ENCODE measurements at regions not wholly inside any gene's neighbourhood (a gene's known extent, or its start where the extent isn't known, plus 50 kb on each side); places are given as distances from the start of the nearest gene placed in this dataset.

DNA sequence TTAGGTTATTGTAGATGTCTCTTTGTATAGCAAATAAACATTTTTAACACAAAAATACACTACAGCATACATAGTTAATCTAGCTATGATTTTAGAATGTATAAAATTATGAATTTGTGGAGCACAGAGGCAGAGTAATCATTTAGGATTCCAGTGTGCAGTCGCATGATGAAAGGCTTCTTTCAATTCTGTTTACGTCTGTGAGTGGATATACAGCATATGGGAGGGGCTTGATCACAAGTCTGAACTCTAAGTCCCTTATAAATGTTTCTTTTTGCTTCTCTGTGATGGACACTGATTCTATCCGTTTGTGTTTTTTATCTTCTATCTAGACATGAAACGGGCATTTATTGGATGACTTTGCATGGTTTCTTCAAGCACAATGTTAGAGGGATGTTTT lies 1239.6 kb upstream of the AGA start:
- TF ChIP-seq, protein P1, sequence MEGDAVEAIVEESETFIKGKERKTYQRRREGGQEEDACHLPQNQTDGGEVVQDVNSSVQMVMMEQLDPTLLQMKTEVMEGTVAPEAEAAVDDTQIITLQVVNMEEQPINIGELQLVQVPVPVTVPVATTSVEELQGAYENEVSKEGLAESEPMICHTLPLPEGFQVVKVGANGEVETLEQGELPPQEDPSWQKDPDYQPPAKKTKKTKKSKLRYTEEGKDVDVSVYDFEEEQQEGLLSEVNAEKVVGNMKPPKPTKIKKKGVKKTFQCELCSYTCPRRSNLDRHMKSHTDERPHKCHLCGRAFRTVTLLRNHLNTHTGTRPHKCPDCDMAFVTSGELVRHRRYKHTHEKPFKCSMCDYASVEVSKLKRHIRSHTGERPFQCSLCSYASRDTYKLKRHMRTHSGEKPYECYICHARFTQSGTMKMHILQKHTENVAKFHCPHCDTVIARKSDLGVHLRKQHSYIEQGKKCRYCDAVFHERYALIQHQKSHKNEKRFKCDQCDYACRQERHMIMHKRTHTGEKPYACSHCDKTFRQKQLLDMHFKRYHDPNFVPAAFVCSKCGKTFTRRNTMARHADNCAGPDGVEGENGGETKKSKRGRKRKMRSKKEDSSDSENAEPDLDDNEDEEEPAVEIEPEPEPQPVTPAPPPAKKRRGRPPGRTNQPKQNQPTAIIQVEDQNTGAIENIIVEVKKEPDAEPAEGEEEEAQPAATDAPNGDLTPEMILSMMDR (conservative IDR thresholded peaks at IDR 0.05; ENCODE audit: low read length): no peak
- no peak for DNase-seq (ENCODE audit: low read depth)
- H3K4me3 ChIP-seq (ENCODE audit: low read length): no peak overlapping the region

DNA sequence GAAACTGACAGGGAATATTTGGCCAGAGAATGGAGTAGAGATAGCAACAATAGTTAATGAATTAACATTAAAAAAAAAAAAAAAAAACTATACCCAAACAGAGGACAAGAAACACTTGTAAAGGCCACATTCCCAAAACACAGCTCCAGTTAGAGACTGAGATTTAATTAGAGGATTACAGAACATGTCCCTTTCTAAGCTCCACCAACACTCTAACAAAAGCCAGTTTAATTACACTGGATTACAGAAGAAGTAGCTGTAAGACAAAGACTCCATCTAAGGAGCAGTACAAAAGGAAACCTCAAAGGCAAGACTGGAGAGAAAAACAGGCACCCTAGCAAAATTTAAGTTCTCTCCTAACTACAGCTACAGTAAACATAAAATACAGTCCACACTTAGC lies 1247.7 kb upstream of the AGA start:
- TF ChIP-seq, protein P1 (conservative IDR thresholded peaks at IDR 0.05; ENCODE audit: low read length): no peak
- H3K4me3 ChIP-seq (ENCODE audit: low read length): no peak overlapping the region
- no peak for DNase-seq (ENCODE audit: low read depth)

DNA sequence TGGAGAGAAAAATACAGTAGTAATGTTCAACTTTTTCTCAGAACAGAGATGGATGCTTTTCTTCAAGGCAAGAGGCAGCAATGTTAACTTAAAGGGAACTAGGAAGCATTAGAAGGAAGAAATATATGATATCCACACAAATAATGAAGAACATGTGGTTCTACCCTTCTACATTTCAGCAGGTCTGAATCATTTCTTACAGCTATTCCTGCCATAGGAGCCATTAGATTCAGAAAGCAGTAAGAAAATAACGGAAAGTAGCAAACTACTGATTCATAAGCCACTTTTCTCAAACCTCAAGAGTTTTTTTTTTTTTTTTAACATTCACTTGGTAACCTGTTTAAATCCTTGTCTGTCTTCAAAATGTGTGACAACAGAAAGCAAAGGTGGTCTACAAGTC lies 1251.6 kb upstream of the AGA start:
- TF ChIP-seq, protein P1 (conservative IDR thresholded peaks at IDR 0.05; ENCODE audit: low read length): no peak
- DNase-seq (ENCODE audit: low read depth): no peak
- no peak overlapping the region for H3K4me3 ChIP-seq (ENCODE audit: low read length)

DNA sequence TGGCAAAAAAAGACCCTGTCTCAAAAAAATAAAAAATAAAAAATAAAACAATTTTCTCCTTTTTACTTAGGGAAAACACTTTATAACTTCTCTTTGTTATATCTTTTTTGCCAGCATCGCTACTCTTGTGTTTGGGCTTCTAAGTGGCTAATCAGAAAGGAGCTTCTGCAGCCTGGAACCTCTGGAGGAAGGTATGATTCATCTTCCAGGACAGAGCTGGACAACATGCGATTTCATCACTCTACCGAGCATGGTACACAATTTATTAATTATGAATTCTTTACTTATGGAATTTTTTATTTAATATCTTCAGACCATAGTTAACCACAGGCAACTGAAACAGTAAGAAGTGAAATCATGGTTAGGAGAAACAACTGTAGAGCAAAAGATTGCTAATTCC lies 1254.3 kb upstream of the AGA start:
- DNase-seq (ENCODE audit: low read depth): no peak
- no peak overlapping the region for H3K4me3 ChIP-seq (ENCODE audit: low read length)
- TF ChIP-seq, protein P1 (conservative IDR thresholded peaks at IDR 0.05; ENCODE audit: low read length): no peak

DNA sequence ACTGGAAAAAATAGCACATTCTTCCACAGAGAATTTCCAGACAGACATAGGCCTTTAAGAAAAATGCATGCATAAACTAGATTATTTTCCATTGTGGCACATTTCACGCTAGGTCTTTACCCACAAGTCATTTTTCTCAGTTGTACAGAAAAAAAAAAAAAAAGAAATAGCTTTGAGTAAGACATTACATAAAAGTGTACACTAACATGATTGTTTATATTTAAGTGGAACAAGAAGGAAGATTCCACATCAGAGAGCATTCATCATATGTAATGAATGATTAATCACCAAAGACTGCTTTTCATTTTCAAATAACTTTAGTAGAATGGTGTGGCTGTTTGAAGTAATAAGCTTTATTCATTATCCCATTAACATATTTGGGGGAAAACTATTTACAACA lies 1270.2 kb upstream of the AGA start:
- TF ChIP-seq, protein P1 (conservative IDR thresholded peaks at IDR 0.05; ENCODE audit: low read length): no peak
- DNase-seq (ENCODE audit: low read depth): no peak
- no peak overlapping the region for H3K4me3 ChIP-seq (ENCODE audit: low read length)

DNA sequence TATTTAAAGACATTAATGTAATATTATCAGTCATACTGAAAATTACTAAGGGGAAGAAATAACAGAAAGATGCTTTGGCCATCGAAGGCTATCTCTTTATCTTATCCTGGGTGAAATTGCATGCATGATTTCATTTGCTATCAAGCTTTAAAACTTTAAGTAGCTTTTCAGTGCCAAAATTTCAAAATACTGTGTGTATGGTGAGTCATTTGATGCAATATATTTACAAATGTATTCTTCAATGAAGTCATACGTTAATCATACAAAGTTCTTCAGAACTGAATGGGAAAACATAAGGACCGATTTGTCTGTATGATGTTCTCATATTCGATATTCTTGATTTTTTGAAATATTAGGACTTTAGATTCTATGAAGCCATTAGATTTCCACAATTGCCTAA lies 1295.8 kb upstream of the AGA start:
- no peak for DNase-seq (ENCODE audit: low read depth)

DNA sequence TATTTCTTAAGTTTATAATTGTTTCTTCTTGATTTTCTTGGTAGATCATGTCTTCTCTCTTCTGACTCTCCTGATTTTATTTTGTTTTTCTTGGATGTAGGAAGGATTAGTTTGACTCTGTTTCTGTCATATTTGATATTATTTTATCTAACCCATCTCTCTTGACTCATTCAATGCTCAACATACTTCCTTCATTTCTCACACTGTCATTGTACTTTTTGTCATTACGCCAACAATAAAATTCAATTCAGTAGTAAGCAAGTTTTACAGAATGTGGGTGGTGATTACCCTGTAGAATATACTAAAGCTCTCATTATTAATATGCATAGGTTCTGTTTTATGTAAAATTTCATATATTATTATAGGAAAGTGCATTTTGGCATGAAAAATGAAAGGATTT lies 1303.0 kb upstream of the AGA start:
- no peak for DNase-seq (ENCODE audit: low read depth)
- no peak overlapping the region for H3K4me3 ChIP-seq (ENCODE audit: low read length)
- TF ChIP-seq, protein P1 (conservative IDR thresholded peaks at IDR 0.05; ENCODE audit: low read length): no peak

More for the DNA sequence above, 1295.8 kb upstream of the AGA start:
- TF ChIP-seq, protein P1 (conservative IDR thresholded peaks at IDR 0.05; ENCODE audit: low read length): no peak
- H3K4me3 ChIP-seq (ENCODE audit: low read length): no peak overlapping the region
